Panc1 (cell line): ENCODE measurements at regions not wholly inside any gene's neighbourhood (a gene's known extent, or its start where the extent isn't known, plus 50 kb on each side); places are given as distances from the start of the nearest gene placed in this dataset.

Experiments
- ATAC-seq: fragments of 200-7000 bp; cut with Tn5 transposase; 2 replicates; pipeline ENCODE4 v1.9.1; 2020; ENCODE audit warnings: mild to moderate bottlenecking, moderate library complexity
- BruUV-seq: library from RNA; stranded (reverse); fragments of 400-500 nt; replicated peaks from 2 replicates; lab custom pipeline; 2021; lab: Mats Ljungman, UMichigan
- CTCF ChIA-PET: fragments of 300-600 bp; sonication (Branson Sonifier 250); formaldehyde crosslinking; loops from one replicate; lab custom pipeline; 2022; ENCODE audit warnings: antibody characterized with exemption; lab: Charles Lee
- POLR2A ChIA-PET: fragments of 300-600 bp; sonication (Branson Sonifier 250); formaldehyde crosslinking; loops from one replicate; lab custom pipeline; 2022; ENCODE audit warnings: antibody characterized with exemption; lab: Charles Lee
- DNase-seq: peaks from one replicate; pipeline ENCODE4 v3.0.0-alpha.2; 2010; ENCODE audit warnings: low read depth, low spot score
- H3K27ac ChIP-seq: 2 replicates; pipeline ENCODE4 v1.5.1; 2011; ENCODE audit warnings: mild to moderate bottlenecking, low read length, inconsistent platforms
- H3K27me3 ChIP-seq: fragments of 200-500 bp; sonication (Bioruptor generic); 2 replicates; pipeline ENCODE4 v1.6.0; 2014; ENCODE audit warnings: low read length, inconsistent platforms; ENCODE audit not compliant: control insufficient read depth, insufficient read depth
- H3K36me3 ChIP-seq: fragments of 200-500 bp; sonication (Bioruptor generic); 2 replicates; pipeline ENCODE4 v1.5.1; 2014; ENCODE audit warnings: inconsistent platforms, mild to moderate bottlenecking, low read length, moderate library complexity; ENCODE audit not compliant: control insufficient read depth, insufficient read depth
- H3K4me1 ChIP-seq: 2 replicates; pipeline ENCODE4 v1.5.1; 2011; ENCODE audit warnings: inconsistent platforms, mild to moderate bottlenecking, low read length, moderate library complexity; ENCODE audit not compliant: control insufficient read depth, insufficient read depth
- H3K4me3 ChIP-seq, 2 experiments: 2 replicates each; pipeline ENCODE4 v1.5.1; 2011 to 2012; ENCODE audit warnings: low read depth in 2 of 2, low read length in 2 of 2, mild to moderate bottlenecking in 2 of 2, inconsistent platforms in 1 of 2, moderate library complexity in 1 of 2
- H3K9me3 ChIP-seq: fragments of 200-500 bp; sonication (Bioruptor generic); 2 replicates; pipeline ENCODE4 v1.5.1; 2014; ENCODE audit warnings: low read depth, mild to moderate bottlenecking, inconsistent platforms, low read length, moderate library complexity; ENCODE audit not compliant: control insufficient read depth, insufficient read depth
- CTCF ChIP-seq: fragments of 450-650 bp; IDR thresholded peaks from 2 replicates; pipeline ENCODE4 v1.5.1; 2017; ENCODE audit warnings: mild to moderate bottlenecking
- POLR2AphosphoS5 ChIP-seq: IDR thresholded peaks from 2 replicates; pipeline ENCODE4 v1.6.1; 2012; ENCODE audit warnings: mild to moderate bottlenecking, low read depth, low read length, moderate library complexity
- REST ChIP-seq, 2 experiments: IDR thresholded peaks; 2 replicates each; pipeline ENCODE4 v1.6.1; 2011 to 2012; ENCODE audit warnings: low read depth in 2 of 2, control low read depth in 1 of 2, low read length in 1 of 2, mild to moderate bottlenecking in 1 of 2, moderate library complexity in 1 of 2; ENCODE audit not compliant: insufficient read depth in 1 of 2
- SIN3A ChIP-seq: IDR thresholded peaks from 2 replicates; pipeline ENCODE4 v1.6.1; 2012; ENCODE audit warnings: low read depth, mild to moderate bottlenecking, low read length, moderate library complexity, borderline replicate concordance; ENCODE audit not compliant: insufficient read depth
- TCF7L2 ChIP-seq: IDR thresholded peaks from 2 replicates; pipeline ENCODE4 v1.6.1; 2011; ENCODE audit warnings: mild to moderate bottlenecking, low read depth, low read length, inconsistent platforms
- in situ Hi-C: cut with HindIII; loops from 2 replicates; pipeline ENCODE4 v1.10.0; 2016; ENCODE audit warnings: low sequenced_read_pairs, low pct_unique_long_range_greater_than_20kb
- intact Hi-C: fragments of 100-400 bp; cut with micrococcal nuclease; formaldehyde crosslinking; loops from one replicate; pipeline ENCODE4 v1.10.0; 2022; ENCODE audit not compliant: unreplicated experiment

- no peak for TF ChIP-seq SIN3A
- TF ChIP-seq TCF7L2 = no peak
- TF ChIP-seq CTCF = no peak; the same call in 1 of the 2 replicates
- in situ Hi-C loops = no loop called here
- BruUV-seq = no TSS peak
- no peaks in the 10 kb centered on the region for H3K27me3 ChIP-seq
- CTCF ChIA-PET = no interaction called here
- DNase-seq (peak; percentile 27), ATAC-seq (peak; percentile 62; the same call in 1 of the 2 replicates)
- H3K36me3 ChIP-seq = no peaks in the 10 kb centered on the region
- no peaks in the 10 kb centered on the region for H3K9me3 ChIP-seq
- H3K27ac ChIP-seq = no peak overlapping the region
- no peak overlapping the region for H3K4me3 ChIP-seq
- POLR2A ChIA-PET = no interaction called here
- intact Hi-C loops = no loop called here
- H3K4me1 ChIP-seq = no peaks in the 10 kb centered on the region
Observed at GRCh38 chr7:83791737-83792136, 142.8 kb upstream of the SEMA3E start.

GRCh38 chr7:83786858-83787257, 137.9 kb upstream of the SEMA3E start:
- DNase-seq (no peak), ATAC-seq (no peak)
- intact Hi-C loops = no loop called here
- BruUV-seq = no TSS peak
- Histone ChIP-seq H3K4me3 (no peak overlapping the region), H3K9me3 (no peaks in the 10 kb centered on the region), H3K27ac (no peak overlapping the region), H3K36me3 (no peaks in the 10 kb centered on the region), H3K4me1 (no peaks in the 10 kb centered on the region), H3K27me3 (no peaks in the 10 kb centered on the region)
- ChIA-PET CTCF (no interaction called here), POLR2A (no interaction called here)
- in situ Hi-C loops = no loop called here
- TF ChIP-seq REST (IDR thresholded peaks at IDR 0.05; ENCODE audit: insufficient read depth in 1 of 2, low read depth in 2 of 2, low read length in 1 of 2) (no peak), SIN3A (no peak), POLR2AphosphoS5 (no peak), TCF7L2 (no peak), CTCF (no peak)

DNA sequence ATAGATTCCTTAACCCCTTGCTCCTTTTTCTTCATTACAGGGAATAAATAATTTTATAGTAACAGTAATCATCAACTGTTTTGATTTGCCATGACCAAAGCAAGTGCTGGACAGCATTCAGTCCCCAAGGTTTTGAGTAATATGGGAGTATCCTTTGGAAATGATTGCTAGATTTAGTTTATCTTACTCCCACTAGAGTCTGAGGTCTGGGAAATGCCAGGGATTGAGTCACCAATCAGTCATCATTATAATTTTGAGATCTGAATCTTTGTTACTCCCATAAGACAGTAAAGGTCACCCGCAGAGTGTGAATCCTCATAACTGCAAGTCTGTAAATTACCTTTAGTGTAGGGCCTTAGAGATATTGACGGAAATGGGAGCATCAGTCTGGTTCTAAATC, 133.7 kb upstream of the SEMA3E start:
- no peak overlapping the region for H3K4me3 ChIP-seq
- intact Hi-C loops = no loop called here
- POLR2A ChIA-PET = no interaction called here

More for the DNA sequence above, 133.7 kb upstream of the SEMA3E start:
- Histone ChIP-seq H3K36me3 (no peaks in the 10 kb centered on the region), H3K4me1 (no peaks in the 10 kb centered on the region), H3K27ac (no peak overlapping the region), H3K9me3 (no peaks in the 10 kb centered on the region), H3K27me3 (no peaks in the 10 kb centered on the region)
- in situ Hi-C loops = no loop called here
- DNase-seq (no peak), ATAC-seq (no peak)
- TF ChIP-seq POLR2AphosphoS5 (no peak), REST (IDR thresholded peaks at IDR 0.05; ENCODE audit: insufficient read depth in 1 of 2, low read depth in 2 of 2, low read length in 1 of 2) (no peak), CTCF (no peak)
- BruUV-seq = no TSS peak
- CTCF ChIA-PET = no interaction called here
